CD8-positive, alpha-beta memory T cell (primary cell): ENCODE measurements at regions not wholly inside any gene's neighbourhood (a gene's known extent, or its start where the extent isn't known, plus 50 kb on each side); places are given as distances from the start of the nearest gene placed in this dataset.

ENCODE experiments used
- CTCF ChIA-PET: fragments of 350-600 bp; sonication (Branson Sonifier 250); formaldehyde crosslinking; loops from one replicate; lab custom pipeline; 2021; ENCODE audit warnings: antibody characterized with exemption; lab: Charles Lee
- POLR2A ChIA-PET: fragments of 350-600 bp; sonication (Branson Sonifier 250); formaldehyde crosslinking; loops from one replicate; lab custom pipeline; 2021; ENCODE audit warnings: antibody characterized with exemption; lab: Charles Lee
- DNase-seq, 5 donors: peaks; one replicate each; pipeline versions ENCODE4 v3.0.0 to v3.0.0-alpha.2; 2020 to 2022; ENCODE audit warnings: mixed read lengths in 1 of 5
- H3K27ac ChIP-seq: one replicate; pipeline ENCODE4 v1.7.0; 2013; ENCODE audit warnings: low read depth, mild to moderate bottlenecking, low read length, moderate library complexity
- H3K27me3 ChIP-seq: 2 replicates; pipeline ENCODE4 v1.7.0; 2013; ENCODE audit warnings: low read length, mild to moderate bottlenecking; ENCODE audit not compliant: insufficient read depth, poor library complexity, severe bottlenecking
- H3K36me3 ChIP-seq: 2 replicates; pipeline ENCODE4 v1.7.0; 2013; ENCODE audit warnings: mild to moderate bottlenecking, low read length, moderate library complexity; ENCODE audit not compliant: insufficient read depth
- H3K4me1 ChIP-seq: 2 replicates; pipeline ENCODE4 v1.7.0; 2013; ENCODE audit warnings: mild to moderate bottlenecking, low read length, moderate library complexity; ENCODE audit not compliant: insufficient read depth
- H3K4me3 ChIP-seq: 2 replicates; pipeline ENCODE4 v1.7.0; 2013; ENCODE audit warnings: mild to moderate bottlenecking, low read length
- H3K9me3 ChIP-seq: 2 replicates; pipeline ENCODE4 v1.7.0; 2013; ENCODE audit warnings: mild to moderate bottlenecking, low read length
- H3K27ac Mint-ChIP-seq, 8 donors: one replicate each; pipeline ENCODE4 v1.8.0; 2020 to 2021; ENCODE audit warnings: mixed read lengths in 8 of 8, mild to moderate bottlenecking in 6 of 8, inconsistent platforms in 3 of 8, moderate library complexity in 3 of 8
- H3K27me3 Mint-ChIP-seq, 2 donors: one replicate each; pipeline ENCODE4 v1.8.0; 2020 to 2021; ENCODE audit warnings: mixed read lengths in 2 of 2, mild to moderate bottlenecking in 1 of 2, moderate library complexity in 1 of 2
- H3K36me3 Mint-ChIP-seq, 3 donors: one replicate each; pipeline ENCODE4 v1.8.0; 2020 to 2021; ENCODE audit warnings: mixed read lengths in 3 of 3, inconsistent platforms in 1 of 3, mild to moderate bottlenecking in 1 of 3
- H3K4me1 Mint-ChIP-seq, 3 donors: one replicate each; pipeline ENCODE4 v1.8.0; 2020 to 2021; ENCODE audit warnings: mixed read lengths in 3 of 3, inconsistent platforms in 1 of 3, mild to moderate bottlenecking in 1 of 3
- H3K4me3 Mint-ChIP-seq, 7 donors: one replicate each; pipeline ENCODE4 v1.8.0; 2020 to 2021; ENCODE audit warnings: mixed read lengths in 7 of 7, mild to moderate bottlenecking in 6 of 7, moderate library complexity in 4 of 7, inconsistent platforms in 2 of 7
- H3K9me3 Mint-ChIP-seq, 5 donors: one replicate each; pipeline ENCODE4 v1.8.0; 2020 to 2022; ENCODE audit warnings: mixed read lengths in 5 of 5, mild to moderate bottlenecking in 3 of 5, moderate library complexity in 2 of 5, inconsistent platforms in 1 of 5

DNA sequence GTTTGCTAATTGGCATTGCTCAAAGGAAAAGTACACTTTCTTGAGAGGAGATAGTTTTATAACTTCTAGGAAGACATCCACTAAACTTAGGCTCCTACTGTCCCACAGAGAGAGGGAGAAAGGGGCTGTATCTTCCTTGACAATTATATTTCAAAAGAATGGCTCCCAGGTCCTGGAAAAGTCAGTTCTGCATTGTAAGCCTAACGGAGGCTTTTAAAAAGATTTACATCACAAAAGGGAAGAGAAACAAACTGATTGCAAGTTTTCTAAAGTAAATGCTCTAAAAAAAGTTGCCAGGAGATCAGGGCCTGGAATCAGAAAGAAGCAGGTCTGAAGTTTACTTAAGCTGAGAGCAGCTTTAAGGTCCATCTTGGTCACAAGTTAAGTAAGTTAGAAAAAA, 839.5 kb downstream of the FRK start:
- Mint-ChIP-seq H3K4me1 (no peaks in the 10 kb centered on the region), H3K27ac (no peak overlapping the region), H3K27me3 (no peaks in the 10 kb centered on the region), H3K4me3 (no peak overlapping the region), H3K36me3 (no peaks in the 10 kb centered on the region), H3K9me3 (peaks cover 5 to 34% (median 11%) of the 10 kb centered on the region in 5 donors)
- DNase-seq = no peak
- Histone ChIP-seq H3K27me3 (no peaks in the 10 kb centered on the region), H3K36me3 (no peaks in the 10 kb centered on the region), H3K4me3 (no peak overlapping the region), H3K27ac (no peak overlapping the region), H3K4me1 (no peaks in the 10 kb centered on the region), H3K9me3 (no peaks in the 10 kb centered on the region)
- POLR2A ChIA-PET = no interaction called here
- CTCF ChIA-PET = no interaction called here

DNA sequence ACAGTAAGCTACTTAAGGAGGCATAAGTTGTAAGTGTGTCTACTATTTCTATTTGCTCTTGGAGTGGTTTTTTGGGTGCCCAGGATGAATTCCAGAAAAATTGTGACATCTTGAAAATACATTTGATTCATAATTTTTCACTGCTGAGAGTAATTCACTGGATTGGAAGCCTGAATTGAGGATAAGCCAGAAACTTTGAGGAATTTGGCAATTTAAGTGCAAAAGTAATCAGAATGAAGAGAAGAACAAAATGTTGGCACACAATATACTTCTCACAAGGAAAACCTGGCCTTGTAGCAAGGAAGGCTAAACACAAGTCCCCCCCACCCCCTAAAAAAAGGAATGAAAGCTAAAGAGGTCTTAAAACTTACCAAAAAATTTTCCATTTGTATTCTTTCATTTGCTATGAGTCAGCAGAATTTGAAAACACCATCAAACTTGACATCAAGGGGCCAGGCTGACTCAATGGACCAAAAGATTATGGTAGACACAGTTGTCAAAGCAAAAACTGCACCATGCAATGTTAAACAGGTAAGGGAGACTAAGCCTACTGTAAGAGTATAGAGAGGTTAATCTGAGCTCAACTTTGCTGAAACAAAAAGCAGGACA, 840.0 kb downstream of the FRK start:
- no peaks in the 10 kb centered on the region for H3K4me1 Mint-ChIP-seq
- no peaks in the 10 kb centered on the region for H3K9me3 ChIP-seq

GRCh38 chr6:115219645-115220044, 841.0 kb downstream of the FRK start:
- Histone ChIP-seq H3K4me3 (no peak overlapping the region), H3K9me3 (no peaks in the 10 kb centered on the region), H3K4me1 (no peaks in the 10 kb centered on the region), H3K27ac (no peak overlapping the region), H3K36me3 (no peaks in the 10 kb centered on the region), H3K27me3 (no peaks in the 10 kb centered on the region)
- Mint-ChIP-seq H3K9me3 (peaks cover 5 to 30% (median 11%) of the 10 kb centered on the region in 5 donors), H3K36me3 (no peaks in the 10 kb centered on the region), H3K27me3 (no peaks in the 10 kb centered on the region), H3K4me3 (no peak overlapping the region), H3K4me1 (no peaks in the 10 kb centered on the region), H3K27ac (no peak overlapping the region)
- DNase-seq = no peak
- ChIA-PET POLR2A (no interaction called here), CTCF (no interaction called here)

More for the DNA sequence above, 840.0 kb downstream of the FRK start:
- Mint-ChIP-seq H3K9me3 (peaks cover 5 to 34% (median 12%) of the 10 kb centered on the region in 5 donors), H3K27ac (no peak overlapping the region), H3K36me3 (no peaks in the 10 kb centered on the region), H3K4me3 (no peak overlapping the region), H3K27me3 (no peaks in the 10 kb centered on the region)
- H3K4me3 ChIP-seq = no peak overlapping the region
- H3K27me3 ChIP-seq = no peaks in the 10 kb centered on the region
- ChIA-PET POLR2A (no interaction called here), CTCF (no interaction called here)
- H3K36me3 ChIP-seq = no peaks in the 10 kb centered on the region
- no peak for DNase-seq
- H3K27ac ChIP-seq = no peak overlapping the region
- no peaks in the 10 kb centered on the region for H3K4me1 ChIP-seq

GRCh38 chr6:115216835-115217234, 843.9 kb downstream of the FRK start:
- H3K36me3 Mint-ChIP-seq = no peaks in the 10 kb centered on the region
- H3K4me1 Mint-ChIP-seq = no peaks in the 10 kb centered on the region
- ChIA-PET POLR2A (no interaction called here), CTCF (no interaction called here)
- peaks cover 2 to 36% (median 10%) of the 10 kb centered on the region in 5 donors for H3K9me3 Mint-ChIP-seq
- H3K4me3 Mint-ChIP-seq = no peak overlapping the region
- H3K27me3 Mint-ChIP-seq = no peaks in the 10 kb centered on the region
- no peak overlapping the region for H3K4me3 ChIP-seq
- H3K4me1 ChIP-seq = no peaks in the 10 kb centered on the region
- DNase-seq = no peak
- H3K27me3 ChIP-seq = no peaks in the 10 kb centered on the region
- H3K9me3 ChIP-seq = no peaks in the 10 kb centered on the region
- no peak overlapping the region for H3K27ac ChIP-seq
- no peaks in the 10 kb centered on the region for H3K36me3 ChIP-seq
- H3K27ac Mint-ChIP-seq = no peak overlapping the region

GRCh38 chr6:115214283-115214682, 846.4 kb downstream of the FRK start:
- no peaks in the 10 kb centered on the region for H3K36me3 Mint-ChIP-seq
- Histone ChIP-seq H3K9me3 (no peaks in the 10 kb centered on the region), H3K4me3 (no peak overlapping the region), H3K4me1 (no peaks in the 10 kb centered on the region), H3K27ac (no peak overlapping the region), H3K36me3 (no peaks in the 10 kb centered on the region), H3K27me3 (no peaks in the 10 kb centered on the region)
- POLR2A ChIA-PET = no interaction called here
- CTCF ChIA-PET = no interaction called here
- no peaks in the 10 kb centered on the region for H3K4me1 Mint-ChIP-seq
- H3K27me3 Mint-ChIP-seq = no peaks in the 10 kb centered on the region
- no peak for DNase-seq
- no peak overlapping the region for H3K27ac Mint-ChIP-seq
- no peak overlapping the region for H3K4me3 Mint-ChIP-seq
- peaks cover 8 to 44% (median 13%) of the 10 kb centered on the region in 5 donors for H3K9me3 Mint-ChIP-seq

- DNase-seq = no peak
- CTCF ChIA-PET = no interaction called here
- no peaks in the 10 kb centered on the region for H3K4me1 Mint-ChIP-seq
- H3K4me3 ChIP-seq = no peak overlapping the region
- H3K9me3 Mint-ChIP-seq = peaks cover 2 to 32% (median 6%) of the 10 kb centered on the region in 5 donors
- H3K27ac Mint-ChIP-seq = no peak overlapping the region
- H3K4me1 ChIP-seq = no peaks in the 10 kb centered on the region
- no peak overlapping the region for H3K4me3 Mint-ChIP-seq
- POLR2A ChIA-PET = no interaction called here
- no peaks in the 10 kb centered on the region for H3K27me3 Mint-ChIP-seq
- no peaks in the 10 kb centered on the region for H3K36me3 Mint-ChIP-seq
- no peaks in the 10 kb centered on the region for H3K27me3 ChIP-seq
- no peak overlapping the region for H3K27ac ChIP-seq
- H3K9me3 ChIP-seq = no peaks in the 10 kb centered on the region
- H3K36me3 ChIP-seq = no peaks in the 10 kb centered on the region
Measured at GRCh38 chr6:115203381-115203780, 857.3 kb downstream of the FRK start.

DNA sequence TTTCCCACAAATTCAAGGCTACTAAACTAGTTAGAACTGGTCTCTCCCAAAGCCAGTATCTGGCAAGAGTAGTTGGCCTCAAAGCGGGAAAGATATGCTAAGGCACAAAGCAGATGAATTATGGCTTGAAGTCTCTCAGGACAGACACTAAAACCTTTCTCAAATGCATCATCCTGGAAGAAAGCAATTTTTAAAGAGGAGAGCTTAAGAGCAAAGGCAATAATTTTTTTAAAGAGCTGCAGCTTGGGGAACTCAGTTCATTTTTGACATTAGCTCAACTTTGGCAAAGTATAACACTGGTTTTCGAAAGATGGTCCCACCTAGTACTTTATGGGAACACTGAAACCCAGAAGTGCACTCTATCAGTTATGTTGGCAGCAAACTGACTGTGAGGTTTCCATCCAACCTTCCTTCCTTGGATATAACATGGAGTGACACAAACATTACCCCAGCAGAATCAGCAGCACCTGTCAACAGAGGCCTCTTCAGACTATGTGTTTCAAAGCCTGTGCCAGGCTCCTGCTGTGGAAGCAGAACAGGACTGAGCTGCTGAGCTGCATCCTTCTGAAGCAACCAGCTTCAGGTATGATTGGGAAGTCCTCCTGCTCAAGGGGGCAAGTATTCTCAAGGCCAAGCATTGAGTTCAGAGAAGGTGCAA, 852.3 kb upstream of the HS3ST5 start:
- Mint-ChIP-seq H3K27me3 (peaks cover 0 to 1% of the 10 kb centered on the region in 2 donors), H3K4me1 (no peaks in the 10 kb centered on the region), H3K4me3 (no peak overlapping the region), H3K9me3 (peaks cover 0 to 18% (median 8%) of the 10 kb centered on the region in 5 donors), H3K27ac (no peak overlapping the region), H3K36me3 (no peaks in the 10 kb centered on the region)
- no peaks in the 10 kb centered on the region for H3K27me3 ChIP-seq
- H3K27ac ChIP-seq = no peak overlapping the region
- H3K9me3 ChIP-seq = no peaks in the 10 kb centered on the region
- no peaks in the 10 kb centered on the region for H3K36me3 ChIP-seq
- CTCF ChIA-PET = no interaction called here
- POLR2A ChIA-PET = no interaction called here
- H3K4me1 ChIP-seq = no peaks in the 10 kb centered on the region
- no peak for DNase-seq
- no peak overlapping the region for H3K4me3 ChIP-seq

- DNase-seq = no peak
- H3K9me3 Mint-ChIP-seq = peaks cover 0 to 12% (median 4%) of the 10 kb centered on the region in 5 donors
- no peaks in the 10 kb centered on the region for H3K27me3 ChIP-seq
- H3K4me1 ChIP-seq = no peaks in the 10 kb centered on the region
- no peak overlapping the region for H3K4me3 ChIP-seq
- H3K9me3 ChIP-seq = no peaks in the 10 kb centered on the region
- ChIA-PET CTCF (no interaction called here), POLR2A (no interaction called here)
- H3K36me3 ChIP-seq = no peaks in the 10 kb centered on the region
- H3K27me3 Mint-ChIP-seq = peaks cover 0 to 1% of the 10 kb centered on the region in 2 donors
- no peak overlapping the region for H3K27ac ChIP-seq
- H3K4me3 Mint-ChIP-seq = no peak overlapping the region
- no peaks in the 10 kb centered on the region for H3K4me1 Mint-ChIP-seq
- peaks cover 0 to 2% (median 0%) of the 10 kb centered on the region in 3 donors for H3K36me3 Mint-ChIP-seq
- no peak overlapping the region for H3K27ac Mint-ChIP-seq
Measured at GRCh38 chr6:115191989-115192388, 849.2 kb upstream of the HS3ST5 start.
